ENCODE measurements at regions not wholly inside any gene's neighbourhood (a gene's known extent, or its start where the extent isn't known, plus 50 kb on each side); places are given as distances from the start of the nearest gene placed in this dataset.

DNA sequence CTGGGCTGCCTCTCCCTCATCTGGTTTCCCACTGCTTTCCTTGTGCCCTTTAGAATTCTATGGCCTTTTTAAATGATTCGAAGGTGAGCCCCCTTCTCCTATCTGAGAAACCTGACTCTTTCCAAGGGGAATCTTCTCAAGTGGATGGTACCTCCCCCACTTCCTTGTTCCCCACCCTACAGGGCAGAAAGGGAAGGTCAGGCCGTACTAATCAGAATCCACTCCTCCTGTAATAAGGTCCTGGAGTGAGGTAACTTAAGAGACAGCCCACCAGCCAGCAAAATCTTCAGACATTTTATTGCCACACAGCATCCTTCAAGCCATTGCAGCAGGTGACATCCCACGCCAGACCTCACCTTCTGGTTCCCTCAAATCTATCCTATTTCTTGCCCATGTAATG, 84.5 kb downstream of the MINAR1 start:
- H3K36me3 ChIP-seq (ENCODE audit: control insufficient read depth in 2 of 4, insufficient read depth in 4 of 4, low read length in 3 of 4), result no peaks in the 10 kb centered on the region
- peak in 1 of 2 experiments; percentile 24 for DNase-seq (ENCODE audit: low read depth in 1 of 2, low spot score in 2 of 2)
- H3K79me2 ChIP-seq (ENCODE audit: control insufficient read depth in 1 of 2, insufficient read depth in 2 of 2, low read length in 2 of 2), result no peaks in the 10 kb centered on the region
- H4K91ac ChIP-seq (replicated peaks; ENCODE audit: insufficient read length, low read length), result no peak overlapping the region
- TF ChIP-seq, protein P1, sequence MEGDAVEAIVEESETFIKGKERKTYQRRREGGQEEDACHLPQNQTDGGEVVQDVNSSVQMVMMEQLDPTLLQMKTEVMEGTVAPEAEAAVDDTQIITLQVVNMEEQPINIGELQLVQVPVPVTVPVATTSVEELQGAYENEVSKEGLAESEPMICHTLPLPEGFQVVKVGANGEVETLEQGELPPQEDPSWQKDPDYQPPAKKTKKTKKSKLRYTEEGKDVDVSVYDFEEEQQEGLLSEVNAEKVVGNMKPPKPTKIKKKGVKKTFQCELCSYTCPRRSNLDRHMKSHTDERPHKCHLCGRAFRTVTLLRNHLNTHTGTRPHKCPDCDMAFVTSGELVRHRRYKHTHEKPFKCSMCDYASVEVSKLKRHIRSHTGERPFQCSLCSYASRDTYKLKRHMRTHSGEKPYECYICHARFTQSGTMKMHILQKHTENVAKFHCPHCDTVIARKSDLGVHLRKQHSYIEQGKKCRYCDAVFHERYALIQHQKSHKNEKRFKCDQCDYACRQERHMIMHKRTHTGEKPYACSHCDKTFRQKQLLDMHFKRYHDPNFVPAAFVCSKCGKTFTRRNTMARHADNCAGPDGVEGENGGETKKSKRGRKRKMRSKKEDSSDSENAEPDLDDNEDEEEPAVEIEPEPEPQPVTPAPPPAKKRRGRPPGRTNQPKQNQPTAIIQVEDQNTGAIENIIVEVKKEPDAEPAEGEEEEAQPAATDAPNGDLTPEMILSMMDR (IDR thresholded peaks at IDR 0.05; ENCODE audit: control extremely low read depth in 1 of 3, insufficient read depth in 1 of 3, low read depth in 1 of 3, low read length in 3 of 3), result peak in 1 of 3 experiments; percentile 1; a peak in 1 of 4 replicates
- TF ChIP-seq SIRT6 (IDR thresholded peaks at IDR 0.05; ENCODE audit: low read length), result no peak
- 88% methylated on average over 3 of the region's 3 CpGs; no CpG with 5 or more reads in 1 of the 2 experiments for WGBS, 2 experiments (ENCODE audit: extremely low coverage in 1 of 2, insufficient coverage in 1 of 2, insufficient read length in 1 of 2, insufficient replicate concordance in 2 of 2, low coverage in 1 of 2, low lambda C conversion rate in 2 of 2, missing lambda C conversion rate in 1 of 2)
- no peaks in the 10 kb centered on the region for H4K20me1 ChIP-seq (replicated peaks in 1 of 2; ENCODE audit: control insufficient read depth in 1 of 2, insufficient read depth in 2 of 2, low read length in 2 of 2)
- no peaks in the 10 kb centered on the region for H3K27me3 ChIP-seq (replicated peaks in 1 of 4; ENCODE audit: control insufficient read depth in 3 of 4, extremely low read depth in 1 of 4, insufficient read depth in 3 of 4, low read length in 3 of 4)
- H3K4me3 ChIP-seq (ENCODE audit: extremely low read depth in 1 of 4, insufficient read depth in 2 of 4, low read depth in 3 of 4, low read length in 4 of 4), result no peak overlapping the region
- H3K23me2 ChIP-seq (ENCODE audit: low read depth, low read length), result no peaks in the 10 kb centered on the region
- H3K9me3 ChIP-seq (ENCODE audit: insufficient read depth in 2 of 2, low read depth in 1 of 2, low read length in 1 of 2), result no peaks in the 10 kb centered on the region
- H2BK12ac ChIP-seq (ENCODE audit: low read depth, low read length), result no peak overlapping the region
- no peak overlapping the region for H2BK15ac ChIP-seq (ENCODE audit: low read length)
- H2AFZ ChIP-seq (ENCODE audit: low read length), result no peak overlapping the region
- H3K4me1 ChIP-seq (replicated peaks in 1 of 4; ENCODE audit: control insufficient read depth in 3 of 4, insufficient read depth in 4 of 4, low read length in 3 of 4), result no peaks in the 10 kb centered on the region
- H3K9ac ChIP-seq (replicated peaks in 1 of 4; ENCODE audit: extremely low read depth in 1 of 4, low read depth in 3 of 4, low read length in 3 of 4), result no peak overlapping the region
- H2BK20ac ChIP-seq (ENCODE audit: low read length), result no peak overlapping the region
- ChIA-PET POLR2A (ENCODE audit: partially characterized antibody) (no interaction called here), CTCF (ENCODE audit: partially characterized antibody) (no interaction called here)
- H3K4ac ChIP-seq (replicated peaks; ENCODE audit: insufficient read length, low read depth, low read length), result no peak overlapping the region
- no peak overlapping the region for H2BK120ac ChIP-seq (replicated peaks; ENCODE audit: low read depth, low read length)
- no peak for FAIRE-seq
- no peak overlapping the region for H3K18ac ChIP-seq (ENCODE audit: extremely low read depth, low read length)
- H2BK5ac ChIP-seq (ENCODE audit: low read depth, low read length), result no peak overlapping the region
- no peak overlapping the region for H3K23ac ChIP-seq (ENCODE audit: insufficient read length)
- H4K5ac ChIP-seq (ENCODE audit: insufficient read length, low read depth, low read length), result no peak overlapping the region
- no peak overlapping the region for H3K27ac ChIP-seq (ENCODE audit: low read depth, low read length)
- H3K56ac ChIP-seq (replicated peaks; ENCODE audit: insufficient read length, low read depth, low read length), result no peak overlapping the region
- no peak overlapping the region for H2AK5ac ChIP-seq (ENCODE audit: low read depth, low read length)
- no peak overlapping the region for H3K14ac ChIP-seq (ENCODE audit: insufficient read length)
- no peaks in the 10 kb centered on the region for H3K79me1 ChIP-seq (ENCODE audit: low read depth, low read length)
- H4K8ac ChIP-seq (ENCODE audit: extremely low read depth, insufficient read depth, low read length), result no peak overlapping the region
- no peak overlapping the region for H3K4me2 ChIP-seq (ENCODE audit: insufficient read depth in 1 of 2, low read depth in 2 of 2, low read length in 2 of 2)

All from H1 (cell line).